Non-pigmented ciliary epithelial cell (primary cell): ENCODE measurements at regions not wholly inside any gene's neighbourhood (a gene's known extent, or its start where the extent isn't known, plus 50 kb on each side); places are given as distances from the start of the nearest gene placed in this dataset.

Source experiments
- DNase-seq: peaks from one replicate; pipeline ENCODE4 v3.0.0-alpha.2; 2010; ENCODE audit warnings: low read depth

DNA sequence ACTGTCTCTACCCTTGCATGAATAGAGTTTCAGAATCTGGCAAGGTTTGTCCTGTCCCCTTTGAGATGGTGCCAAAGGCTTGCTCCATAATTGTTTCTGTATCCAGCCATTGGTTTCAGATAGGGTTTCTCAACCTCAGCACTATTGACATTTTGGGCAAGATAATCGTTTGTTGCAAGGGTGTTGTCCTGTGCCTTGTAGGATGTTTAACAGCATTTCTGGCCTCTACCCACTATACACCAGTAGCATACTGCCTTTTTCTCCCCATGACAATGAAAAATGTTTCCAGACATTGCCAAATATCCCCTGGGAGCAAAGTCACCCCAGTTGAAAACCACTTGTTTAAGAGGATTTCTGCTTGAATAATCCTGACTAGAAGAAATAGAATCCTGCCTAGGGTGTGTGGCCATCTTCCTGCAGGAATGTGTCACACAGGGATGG, 126.8 kb downstream of the CDC42EP3 start:
- no peak for DNase-seq

DNA sequence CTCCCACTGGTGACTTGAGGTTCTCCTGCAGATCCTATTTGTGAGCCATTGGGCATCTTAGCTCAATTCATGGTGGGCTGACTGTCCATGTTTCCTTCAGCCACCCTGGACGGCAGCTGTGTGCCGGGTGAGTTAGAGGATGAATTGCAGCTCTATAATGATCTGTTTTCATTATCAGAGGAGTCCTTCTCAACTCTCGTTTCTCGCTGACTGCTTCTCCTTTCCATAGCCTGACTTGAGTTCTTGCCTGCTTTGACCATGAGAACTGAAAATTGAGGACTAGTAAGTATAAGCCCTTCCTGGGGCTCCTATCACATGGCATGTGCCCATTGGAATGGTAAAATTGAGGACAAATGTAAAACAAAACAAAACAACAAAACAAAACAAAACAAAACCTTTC, 121.8 kb downstream of the CDC42EP3 start:
- no peak for DNase-seq

DNA sequence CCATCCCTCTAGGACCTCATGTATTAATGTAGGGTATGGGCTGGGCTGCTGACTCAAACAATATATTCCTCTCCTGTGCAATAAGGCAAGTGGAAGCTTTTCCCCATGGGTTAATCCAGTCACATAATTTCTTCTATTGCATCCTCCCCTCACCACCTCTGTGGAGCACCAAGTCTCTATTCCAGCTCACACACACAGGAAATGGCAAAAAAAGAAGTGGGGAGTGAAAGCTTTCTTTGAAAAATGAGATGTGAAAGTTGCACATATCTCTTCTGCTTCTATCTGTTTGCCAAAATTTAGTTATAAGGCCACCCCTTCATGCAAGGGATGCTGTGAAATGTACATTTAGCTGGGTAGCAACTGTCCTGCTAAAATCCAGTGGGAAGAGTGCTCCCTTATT, 121.3 kb downstream of the CDC42EP3 start:
- DNase-seq = no peak

DNA sequence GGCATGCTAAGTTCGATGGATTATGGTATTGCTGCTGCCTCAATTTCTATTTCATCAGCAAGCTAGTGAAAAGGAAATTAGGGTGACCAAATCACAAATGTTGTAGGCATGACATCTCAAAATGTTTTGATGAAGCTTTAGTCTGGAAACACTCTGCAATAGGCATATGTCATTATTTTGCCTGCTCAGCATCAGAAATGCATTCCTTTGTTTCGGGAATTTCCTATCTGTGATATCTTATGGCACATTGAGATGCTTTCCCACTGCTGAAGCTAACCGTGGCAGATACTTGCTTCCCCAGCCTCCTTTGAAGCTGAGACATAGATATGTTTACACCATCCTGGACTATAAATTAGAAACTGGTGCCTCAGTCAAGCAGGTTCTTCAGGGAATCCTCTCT, 119.7 kb downstream of the CDC42EP3 start:
- no peak for DNase-seq

DNA sequence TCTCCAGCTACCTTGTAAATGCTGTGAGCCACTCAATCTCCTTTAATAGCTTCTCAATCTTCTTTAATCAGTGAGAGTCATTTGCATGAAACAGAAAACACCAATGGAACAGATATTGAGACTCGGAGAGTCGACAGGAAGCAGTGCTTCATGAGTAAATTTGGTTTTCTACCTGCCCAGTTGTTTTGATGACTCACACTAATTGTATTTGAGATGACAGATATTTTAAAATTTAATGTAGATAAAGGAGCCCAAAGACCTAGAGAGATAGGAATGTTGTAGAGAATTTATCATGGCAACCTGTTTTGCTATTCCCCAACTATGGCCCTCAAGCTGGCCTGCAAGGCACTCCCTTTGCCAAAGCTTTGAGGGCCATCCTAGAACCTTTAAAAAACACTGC, 119.1 kb downstream of the CDC42EP3 start:
- DNase-seq = no peak

DNA sequence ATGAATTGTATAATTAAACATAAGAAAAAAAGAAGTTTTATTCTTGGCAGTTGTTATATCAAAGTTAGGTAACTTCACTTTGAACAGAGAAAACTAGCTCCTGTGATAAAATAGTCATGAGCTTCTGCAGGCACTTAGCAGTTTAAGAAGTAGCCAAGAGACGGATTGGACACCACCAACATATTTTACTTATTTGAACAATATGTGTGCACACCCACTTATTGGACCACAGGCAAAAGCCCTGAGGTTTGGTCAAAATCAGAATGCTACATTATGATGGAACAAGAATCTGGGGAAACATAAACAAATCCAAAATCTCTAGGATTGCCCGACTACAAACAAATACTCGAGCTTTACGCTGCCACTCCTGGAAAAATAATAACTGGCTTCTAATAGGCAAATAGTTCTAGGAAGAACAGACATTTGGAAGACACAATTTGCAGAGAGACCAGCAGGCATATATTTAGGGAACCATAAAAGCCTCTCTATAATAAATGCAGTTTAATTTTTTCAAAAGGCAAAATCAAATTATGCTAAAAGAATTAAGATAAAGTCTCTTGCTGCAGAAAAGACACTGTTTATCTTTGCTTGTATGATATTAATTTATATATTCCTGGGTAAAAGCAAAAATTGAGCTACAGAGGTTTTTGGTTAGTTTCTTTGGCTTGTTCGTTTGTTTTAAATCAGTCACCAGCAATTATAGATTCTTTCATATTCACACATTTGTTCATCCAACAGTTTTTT, 117.9 kb downstream of the CDC42EP3 start:
- DNase-seq = no peak

DNA sequence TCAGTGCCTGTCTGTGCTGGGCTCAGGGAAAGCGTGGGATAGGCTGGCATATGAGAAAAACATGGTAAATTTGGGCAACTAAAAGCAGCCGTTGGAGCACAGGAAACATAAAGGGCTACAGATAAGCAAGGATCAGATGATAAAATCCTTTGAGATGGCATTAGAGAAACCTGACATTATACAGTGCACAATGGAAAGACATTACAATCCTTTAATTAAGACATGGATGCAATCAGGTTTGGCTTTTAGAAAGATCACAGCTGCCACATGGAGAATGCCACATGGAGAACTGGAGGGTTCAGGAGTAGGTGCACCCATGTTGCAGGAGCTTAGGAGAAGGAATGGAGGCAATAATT, 117.3 kb downstream of the CDC42EP3 start:
- DNase-seq = no peak

DNA sequence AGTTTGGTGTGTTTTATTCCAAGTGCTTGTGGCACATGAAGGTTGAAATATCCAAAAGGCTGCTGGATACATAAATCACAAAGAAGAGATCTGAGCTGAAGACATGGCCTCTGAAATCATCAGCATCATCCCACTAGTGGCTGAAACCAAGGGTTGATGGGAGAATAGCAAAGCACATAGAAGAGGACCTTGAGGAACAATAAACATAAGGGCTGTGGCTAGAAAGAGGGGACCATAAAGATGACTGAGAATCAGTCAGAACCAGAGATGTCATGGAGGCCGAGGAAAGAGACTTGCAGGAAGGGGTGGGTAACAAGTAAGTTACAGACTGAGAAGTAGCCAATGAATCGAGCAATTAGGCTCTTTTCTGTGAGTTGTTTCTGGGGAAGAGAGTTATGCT, 116.8 kb downstream of the CDC42EP3 start:
- DNase-seq = no peak

DNA sequence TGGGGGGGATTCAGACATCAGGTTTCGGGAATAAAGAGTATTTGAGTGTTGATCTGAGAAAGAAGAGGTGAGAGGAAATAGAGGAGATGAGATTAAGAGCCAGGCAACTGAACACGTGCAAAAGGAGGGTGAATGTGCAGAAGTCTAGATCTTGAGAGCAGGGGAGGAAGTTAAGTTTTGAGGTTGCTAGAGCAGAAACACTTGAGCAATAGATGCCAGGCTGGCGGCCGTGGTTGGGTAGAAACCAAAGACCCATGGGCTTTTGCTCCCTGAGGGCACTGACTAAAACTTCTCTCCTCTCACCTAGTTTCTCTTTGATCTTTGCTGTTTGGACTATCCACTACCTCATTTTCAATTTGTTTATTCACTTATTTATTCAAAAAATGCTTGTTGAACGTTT, 116.0 kb downstream of the CDC42EP3 start:
- DNase-seq = no peak

DNA sequence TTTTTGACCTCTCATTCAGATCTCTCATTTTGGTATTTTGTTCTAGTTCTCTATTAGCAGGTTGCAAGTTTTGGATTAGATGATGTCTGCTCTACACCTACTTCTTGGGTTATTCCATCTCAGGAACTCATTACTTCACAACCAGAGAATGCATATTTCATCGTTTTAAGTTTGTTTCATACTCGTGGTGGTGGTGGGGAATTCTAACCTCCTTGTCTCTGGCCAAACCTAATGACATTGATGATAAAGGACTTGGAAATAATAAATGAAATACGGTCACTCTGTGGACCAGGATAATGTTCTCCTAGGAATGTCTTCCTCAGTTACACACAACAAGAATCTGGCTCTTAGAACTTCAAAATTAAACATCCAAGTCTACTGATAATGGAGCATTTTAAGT, 115.2 kb downstream of the CDC42EP3 start:
- no peak for DNase-seq

DNA sequence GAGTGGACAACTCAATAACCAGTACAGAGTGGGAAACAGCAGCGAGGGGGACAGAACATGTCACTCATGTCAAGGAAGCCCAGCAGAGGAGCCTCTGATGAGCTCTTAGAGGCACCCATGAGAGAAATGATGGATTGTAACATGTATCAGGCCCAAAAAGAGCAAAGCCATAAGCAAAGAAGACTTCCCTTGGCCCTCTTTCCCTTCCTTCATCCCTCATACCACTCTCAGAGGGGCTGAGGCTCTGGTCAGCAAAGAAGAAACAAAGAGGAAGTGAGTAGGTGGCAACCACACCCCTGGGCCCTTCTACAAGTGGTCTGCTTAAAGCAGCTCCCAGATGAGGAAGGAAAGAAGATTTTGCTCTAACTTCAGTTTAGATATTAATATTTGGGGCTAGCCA, 112.8 kb downstream of the CDC42EP3 start:
- DNase-seq = no peak

DNA sequence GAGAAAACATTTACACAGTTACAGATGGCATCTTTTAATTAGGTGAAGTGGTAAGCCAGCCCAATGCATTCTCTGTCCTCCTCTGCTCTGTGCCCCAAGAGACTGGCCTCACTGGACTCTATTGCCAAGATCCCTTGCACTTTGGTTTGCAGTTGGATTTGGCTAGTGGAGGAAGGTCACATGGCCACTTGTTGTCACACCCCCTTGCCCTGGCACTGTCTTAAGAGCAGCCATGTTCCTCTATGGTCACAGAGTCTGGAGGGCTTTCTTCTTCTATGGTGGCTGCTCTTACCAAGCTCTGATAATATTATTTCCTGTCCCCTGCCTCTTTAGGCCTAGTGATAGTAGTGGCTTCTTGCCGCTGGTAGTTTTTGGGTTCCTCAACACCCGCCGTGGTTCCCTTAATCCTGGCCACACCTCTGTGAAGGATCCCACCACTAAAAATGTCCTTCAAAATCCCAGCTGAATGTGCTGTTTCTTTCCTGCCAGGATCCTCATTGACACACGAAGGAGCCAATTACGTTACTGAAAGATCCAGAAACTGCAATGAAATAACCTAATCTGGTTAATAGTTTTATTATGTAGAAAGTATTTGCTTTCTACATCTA, 111.1 kb downstream of the CDC42EP3 start:
- DNase-seq = no peak

DNA sequence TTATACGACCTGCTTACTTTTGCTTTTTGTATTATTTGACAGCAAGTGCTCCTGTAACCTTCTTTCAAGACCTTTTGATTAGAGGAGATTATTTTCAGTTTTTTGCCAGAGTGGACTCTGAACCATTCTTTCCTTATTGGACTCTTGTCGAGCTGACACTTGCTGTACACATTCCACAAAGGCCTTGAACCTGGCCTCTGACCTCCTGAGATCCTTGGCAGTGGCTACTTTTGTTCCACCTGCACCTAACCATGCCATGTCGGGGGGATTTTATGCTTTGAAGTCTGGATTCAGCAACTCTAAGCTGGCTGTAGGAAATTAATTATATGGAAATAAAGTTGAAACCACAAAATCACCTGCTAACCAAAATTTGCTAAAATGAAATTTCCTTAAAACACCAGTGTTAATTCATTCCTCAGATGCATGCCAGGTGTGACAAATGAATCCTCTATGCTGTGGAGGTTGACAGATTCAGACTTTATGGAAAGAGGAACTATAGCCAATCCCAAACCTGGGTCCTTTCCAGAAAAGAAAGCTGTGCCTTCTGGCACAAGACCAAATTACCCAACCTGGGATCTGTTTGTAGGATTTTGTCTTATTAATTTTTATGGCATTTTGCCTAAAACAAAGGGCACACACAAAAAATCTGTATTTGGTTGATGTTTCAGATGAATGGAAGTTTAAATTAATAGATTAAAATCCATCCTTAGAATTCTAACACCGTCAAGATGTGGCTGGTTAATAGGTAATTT, 110.4 kb downstream of the CDC42EP3 start:
- no peak for DNase-seq

DNA sequence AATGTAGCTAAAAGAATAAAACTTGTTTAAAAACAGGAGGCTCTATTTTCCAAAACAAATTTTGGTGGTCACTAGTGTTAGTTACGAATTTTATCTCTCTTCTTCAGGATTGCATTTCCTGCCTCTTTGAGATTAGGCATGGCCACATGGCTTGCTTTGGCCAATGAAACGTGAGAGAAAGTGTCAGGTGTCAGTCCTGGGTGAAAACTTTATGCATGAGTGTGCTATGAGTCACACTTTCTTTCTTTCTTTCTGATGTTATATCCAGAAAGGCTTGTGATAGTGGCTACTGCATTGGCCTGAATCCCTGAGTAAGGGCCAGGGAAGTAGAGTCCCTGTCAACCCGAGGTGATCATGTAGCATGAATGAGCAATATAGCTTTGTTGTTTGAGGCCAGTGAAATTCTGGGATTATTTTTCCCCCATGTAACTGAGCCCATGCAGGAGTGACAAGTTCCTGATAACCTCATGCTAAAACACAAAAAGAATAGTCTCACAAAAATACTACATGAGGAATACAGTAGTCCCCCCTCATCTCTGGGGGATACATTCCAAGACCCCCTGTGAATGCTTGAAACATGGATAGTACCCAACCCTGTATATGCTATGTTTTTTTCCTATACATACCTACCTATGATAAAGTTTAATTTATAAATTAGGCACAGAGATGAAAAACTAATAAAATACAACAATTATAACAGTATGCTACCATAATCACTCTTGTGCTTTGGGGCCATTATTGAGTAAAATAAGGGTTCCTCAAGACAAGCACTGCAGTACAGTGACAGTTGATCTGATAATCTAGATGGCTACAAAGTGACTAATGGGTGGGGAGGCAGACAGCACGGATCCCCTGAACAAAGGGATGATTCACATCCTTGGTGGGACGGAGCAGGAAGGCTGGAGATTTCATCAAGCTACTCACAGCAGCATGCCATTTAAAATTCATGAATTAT, 109.5 kb downstream of the CDC42EP3 start:
- peak; percentile 87 for DNase-seq

DNA sequence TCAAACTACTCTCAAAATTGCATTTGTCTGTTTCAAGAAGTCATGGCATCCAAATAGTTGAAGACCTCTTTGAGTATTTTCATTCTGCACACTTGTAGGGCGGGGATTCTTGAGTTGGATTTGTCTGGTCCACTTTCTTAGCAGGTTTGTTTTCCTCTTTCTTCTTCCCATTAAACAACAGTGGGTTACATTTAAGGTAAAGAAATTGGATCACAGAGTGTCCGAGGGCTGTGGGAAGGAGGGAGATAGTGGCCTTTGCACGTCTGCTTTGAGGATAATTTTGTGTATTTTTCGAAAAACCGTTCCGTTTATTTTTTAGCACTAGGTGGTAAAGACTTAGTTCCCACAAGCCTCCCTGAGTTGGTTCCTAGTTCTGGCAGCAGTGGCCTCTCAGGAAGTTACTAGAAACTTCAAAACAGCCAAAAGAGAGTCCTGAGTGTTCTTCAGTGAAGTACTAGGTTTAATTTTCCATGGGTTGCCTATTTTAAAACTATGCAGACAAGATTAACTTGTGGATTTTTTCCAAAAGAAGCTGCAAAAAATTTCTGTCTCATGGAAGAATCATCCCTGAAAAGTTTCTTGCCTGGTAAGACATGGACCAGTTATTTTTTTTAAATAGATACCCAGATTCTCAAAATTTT, 107.9 kb downstream of the CDC42EP3 start:
- DNase-seq = no peak

DNA sequence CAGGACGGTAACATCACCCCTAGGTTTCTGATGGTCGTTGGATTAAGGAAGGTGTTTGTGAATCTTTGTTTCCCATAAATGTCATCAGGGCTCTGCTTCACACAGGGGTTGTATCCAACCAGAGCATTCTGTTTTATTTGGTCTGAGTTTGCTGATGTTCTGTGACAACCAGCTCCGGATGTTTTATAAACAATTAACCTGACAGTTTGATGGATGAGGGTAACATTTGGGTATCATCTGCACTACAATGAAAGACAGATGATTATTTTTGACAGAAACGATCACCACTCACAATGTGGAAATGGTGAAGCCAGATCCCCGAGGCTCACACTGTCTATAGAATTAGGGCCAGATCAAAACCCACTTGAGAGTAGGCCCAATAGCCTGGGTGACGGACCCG, 107.1 kb downstream of the CDC42EP3 start:
- DNase-seq = no peak

DNA sequence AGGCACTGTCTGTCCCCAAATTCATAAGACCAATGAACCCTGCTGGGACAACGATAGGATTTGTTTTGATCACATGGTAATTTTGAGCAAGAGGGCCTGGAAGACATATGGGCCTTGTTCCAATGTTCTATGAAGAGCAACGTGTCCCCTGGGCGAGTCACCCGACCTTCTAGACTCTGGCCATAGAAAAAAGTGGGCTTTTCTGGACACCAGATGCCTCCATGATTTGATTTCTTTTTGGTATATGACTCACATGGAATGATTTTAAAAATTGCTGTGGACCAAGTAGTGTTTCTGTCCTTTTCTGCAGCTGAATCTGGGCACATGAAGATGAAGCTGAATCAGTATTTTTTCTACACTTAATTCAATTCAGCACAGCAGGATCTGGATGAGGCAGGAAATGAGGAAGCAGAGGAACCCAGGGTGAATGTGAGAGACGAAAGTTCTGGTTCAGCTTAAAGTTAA, 104.9 kb downstream of the CDC42EP3 start:
- no peak for DNase-seq

DNA sequence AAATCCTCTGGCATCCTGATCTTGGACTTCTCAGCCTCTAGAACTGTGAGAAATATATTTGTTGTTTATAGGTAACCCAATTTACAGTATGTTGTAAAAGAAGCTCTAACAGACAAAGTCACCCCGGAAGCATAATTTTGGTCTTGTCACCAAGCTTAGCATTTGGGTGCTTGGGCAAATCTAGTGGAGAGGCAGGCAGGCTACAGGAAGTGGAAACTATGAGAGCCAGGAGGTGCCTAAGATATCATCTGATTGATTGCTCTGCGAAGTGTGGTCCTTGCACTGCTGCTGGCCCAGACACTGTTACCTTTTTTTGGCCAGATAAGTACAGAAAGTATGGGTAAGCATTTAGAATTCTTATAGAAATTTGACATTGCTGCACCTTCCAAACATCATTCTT, 102.9 kb downstream of the CDC42EP3 start:
- no peak for DNase-seq

DNA sequence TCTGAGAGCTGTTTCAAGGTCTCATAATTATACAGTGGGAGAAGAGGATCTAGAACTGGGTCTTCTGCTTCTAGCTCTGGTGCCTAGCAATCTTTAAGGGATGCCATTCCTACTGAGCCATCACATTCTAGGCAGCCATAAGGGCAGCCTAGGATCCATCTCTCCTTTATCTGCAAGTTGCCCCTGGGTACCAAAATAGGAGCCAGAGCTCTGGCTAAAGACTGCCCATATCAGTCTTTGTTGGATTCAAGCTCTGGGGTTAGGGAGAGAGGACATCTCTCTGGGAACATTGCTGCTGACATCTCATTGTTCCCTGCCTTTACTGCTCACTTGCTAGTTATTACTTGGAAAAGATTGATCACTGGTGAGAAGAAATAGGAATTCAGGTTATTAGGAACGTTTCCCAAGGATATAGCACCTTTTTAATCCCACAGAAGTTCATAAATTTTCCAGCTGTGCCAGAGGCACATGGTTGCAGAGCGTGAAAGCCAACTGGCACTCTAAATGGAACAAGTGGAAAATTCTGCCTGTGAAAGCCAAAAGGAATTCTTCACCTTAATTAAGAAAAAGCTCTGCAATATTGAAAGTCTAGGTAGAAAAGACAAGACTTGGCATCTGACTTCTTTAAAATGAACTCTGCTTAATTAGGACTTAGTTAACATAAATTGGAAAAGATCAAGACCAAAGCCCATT, 102.2 kb downstream of the CDC42EP3 start:
- no peak for DNase-seq

DNA sequence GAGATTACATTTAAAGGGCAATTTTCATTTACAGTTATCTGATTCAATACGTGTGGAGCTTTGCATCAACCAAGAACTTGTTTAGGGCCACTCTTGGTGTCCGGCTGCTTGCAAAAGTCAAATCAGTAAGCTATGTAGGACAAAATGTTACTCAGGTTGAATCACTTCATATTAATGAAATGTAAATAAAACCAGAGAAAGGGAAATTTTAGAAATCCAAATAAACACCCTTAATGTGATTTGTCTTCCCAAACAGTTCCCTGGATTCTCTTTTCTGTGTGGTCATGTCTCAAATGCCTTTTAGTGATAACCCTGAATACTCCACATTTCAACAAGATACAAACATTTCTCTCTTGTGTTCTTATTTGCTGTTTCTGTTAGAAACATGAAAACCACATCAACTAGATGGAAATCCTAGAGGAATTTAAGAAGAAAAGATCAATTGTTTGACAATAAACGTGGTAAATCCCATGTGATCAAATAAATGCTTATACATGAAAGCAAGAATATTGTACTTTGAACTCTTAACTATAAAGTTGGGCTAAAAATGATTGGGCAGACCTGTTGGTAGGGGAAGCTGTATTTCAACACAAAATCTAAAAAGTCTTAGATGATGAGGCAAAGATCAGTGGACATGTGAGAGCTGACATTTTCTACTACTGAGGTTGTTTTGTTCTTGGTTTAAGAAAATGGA, 101.3 kb downstream of the CDC42EP3 start:
- DNase-seq = no peak
